DND-41 (cell line): ENCODE measurements at regions not wholly inside any gene's neighbourhood (a gene's known extent, or its start where the extent isn't known, plus 50 kb on each side); places are given as distances from the start of the nearest gene placed in this dataset.

Experiments used
- ATAC-seq: fragments of 200-7000 bp; cut with Tn5 transposase; 3 replicates; pipeline ENCODE4 v1.9.1; 2021; ENCODE audit warnings: low read depth; ENCODE audit not compliant: insufficient read depth
- DNase-seq: peaks from one replicate; pipeline ENCODE4 v3.0.0-alpha.2; 2020
- H2AFZ ChIP-seq: 2 replicates; pipeline ENCODE4 v1.6.0; 2012; ENCODE audit warnings: low read depth, low read length
- H3K27ac ChIP-seq: 2 replicates; pipeline ENCODE4 v1.5.1; 2012; ENCODE audit warnings: low read length, inconsistent platforms
- H3K27me3 ChIP-seq: fragments of 200-600 bp; sonication (generic); 2 replicates; pipeline ENCODE4 v1.6.0; 2012; ENCODE audit warnings: low read length, mild to moderate bottlenecking, inconsistent platforms; ENCODE audit not compliant: insufficient read depth, poor library complexity
- H3K36me3 ChIP-seq: 2 replicates; pipeline ENCODE4 v1.5.1; 2012; ENCODE audit warnings: low read length, inconsistent platforms; ENCODE audit not compliant: insufficient read depth
- H3K4me1 ChIP-seq: 2 replicates; pipeline ENCODE4 v1.5.1; 2012; ENCODE audit warnings: mild to moderate bottlenecking, low read length; ENCODE audit not compliant: insufficient read depth
- H3K4me2 ChIP-seq: 2 replicates; pipeline ENCODE4 v1.6.0; 2012; ENCODE audit warnings: mild to moderate bottlenecking, moderate library complexity, low read length, inconsistent platforms; ENCODE audit not compliant: insufficient read depth
- H3K4me3 ChIP-seq, 2 experiments: fragments of 200-600 bp in 1 of 2; shearing (Covaris generic) in 1 of 2; 2 replicates each; pipeline ENCODE4 v1.5.1; 2012 to 2016; ENCODE audit warnings: inconsistent platforms in 2 of 2, low read length in 2 of 2, mild to moderate bottlenecking in 2 of 2, low read depth in 1 of 2, moderate library complexity in 1 of 2
- H3K79me2 ChIP-seq: 2 replicates; pipeline ENCODE4 v1.6.0; 2012; ENCODE audit warnings: low read length, inconsistent platforms; ENCODE audit not compliant: insufficient read depth
- H3K9ac ChIP-seq: 2 replicates; pipeline ENCODE4 v1.6.0; 2012; ENCODE audit warnings: low read depth, mild to moderate bottlenecking, inconsistent platforms, low read length, moderate library complexity
- H3K9me3 ChIP-seq: 2 replicates; pipeline ENCODE4 v1.5.1; 2012; ENCODE audit warnings: low read length, moderate library complexity, mild to moderate bottlenecking, inconsistent platforms; ENCODE audit not compliant: insufficient read depth, severe bottlenecking
- H4K20me1 ChIP-seq: 2 replicates; pipeline ENCODE4 v1.6.0; 2012; ENCODE audit warnings: low read length; ENCODE audit not compliant: insufficient read depth
- CTCF ChIP-seq: IDR thresholded peaks from 2 replicates; pipeline ENCODE4 v1.5.1; 2012; ENCODE audit warnings: borderline replicate concordance, low read length, moderate library complexity, mild to moderate bottlenecking; ENCODE audit not compliant: poor library complexity, severe bottlenecking; ENCODE audit errors: extremely low read depth
- EZH2 ChIP-seq: IDR thresholded peaks from 3 replicates; pipeline ENCODE4 v1.6.1; 2012; ENCODE audit warnings: borderline replicate concordance, low read depth, mild to moderate bottlenecking, moderate library complexity, low read length, inconsistent platforms; ENCODE audit not compliant: severe bottlenecking

GRCh38 chr5:92455011-92455410, 1071.9 kb upstream of the ARRDC3 start:
- no peak overlapping the region for H3K4me3 ChIP-seq
- no peaks in the 10 kb centered on the region for H4K20me1 ChIP-seq
- no peaks in the 10 kb centered on the region for H3K9me3 ChIP-seq
- no peaks in the 10 kb centered on the region for H3K27me3 ChIP-seq
- no peak overlapping the region for H3K27ac ChIP-seq
- no peaks in the 10 kb centered on the region for H3K4me1 ChIP-seq
- no peak overlapping the region for H3K9ac ChIP-seq
- ATAC-seq = no peak
- no peak for DNase-seq
- H2AFZ ChIP-seq = no peak overlapping the region
- TF ChIP-seq EZH2 (no peak), CTCF (no peak)
- no peak overlapping the region for H3K4me2 ChIP-seq
- H3K79me2 ChIP-seq = no peaks in the 10 kb centered on the region
- H3K36me3 ChIP-seq = no peaks in the 10 kb centered on the region

GRCh38 chr5:92444888-92445287, 1061.8 kb upstream of the ARRDC3 start:
- no peak for TF ChIP-seq EZH2
- Histone ChIP-seq H3K9ac (no peak overlapping the region), H3K79me2 (no peaks in the 10 kb centered on the region), H3K27me3 (no peaks in the 10 kb centered on the region), H3K4me2 (no peak overlapping the region), H3K27ac (no peak overlapping the region), H3K4me1 (no peaks in the 10 kb centered on the region), H3K9me3 (no peaks in the 10 kb centered on the region), H2AFZ (no peak overlapping the region), H3K4me3 (no peak overlapping the region), H3K36me3 (no peaks in the 10 kb centered on the region), H4K20me1 (no peaks in the 10 kb centered on the region)
- no peak for DNase-seq
- no peak for ATAC-seq

- H3K4me1 ChIP-seq = no peaks in the 10 kb centered on the region
- no peak overlapping the region for H3K27ac ChIP-seq
- ATAC-seq (no peak), DNase-seq (no peak)
- no peaks in the 10 kb centered on the region for H3K9me3 ChIP-seq
- H3K4me3 ChIP-seq = no peak overlapping the region
- H3K36me3 ChIP-seq = no peaks in the 10 kb centered on the region
- H4K20me1 ChIP-seq = no peaks in the 10 kb centered on the region
- H2AFZ ChIP-seq = no peak overlapping the region
- no peaks in the 10 kb centered on the region for H3K79me2 ChIP-seq
- no peak overlapping the region for H3K9ac ChIP-seq
- H3K4me2 ChIP-seq = no peak overlapping the region
- TF ChIP-seq CTCF = no peak
- no peak for TF ChIP-seq EZH2
- H3K27me3 ChIP-seq = no peaks in the 10 kb centered on the region
These were observed 1052.7 kb upstream of the ARRDC3 start for GRCh38 chr5:92435781-92436180.

GRCh38 chr5:92429646-92430045, 1046.5 kb upstream of the ARRDC3 start:
- Histone ChIP-seq H3K9me3 (no peaks in the 10 kb centered on the region), H3K27ac (no peak overlapping the region)
- ATAC-seq = no peak

More at GRCh38 chr5:92429646-92430045, 1046.5 kb upstream of the ARRDC3 start:
- Histone ChIP-seq H2AFZ (no peak overlapping the region), H3K4me3 (no peak overlapping the region), H3K36me3 (no peaks in the 10 kb centered on the region), H3K79me2 (no peaks in the 10 kb centered on the region), H3K27me3 (no peaks in the 10 kb centered on the region), H3K4me2 (no peak overlapping the region), H3K4me1 (no peaks in the 10 kb centered on the region), H4K20me1 (no peaks in the 10 kb centered on the region), H3K9ac (no peak overlapping the region)
- TF ChIP-seq CTCF (no peak), EZH2 (no peak)
- no peak for DNase-seq
